GM12873 (cell line): ENCODE measurements at regions not wholly inside any gene's neighbourhood (a gene's known extent, or its start where the extent isn't known, plus 50 kb on each side); places are given as distances from the start of the nearest gene placed in this dataset.

Experiments
- CTCF ChIP-seq: IDR thresholded peaks from 2 replicates; pipeline ENCODE4 v1.5.1; 2012; ENCODE audit warnings: low read depth, mild to moderate bottlenecking, moderate library complexity, low read length, control low read depth; ENCODE audit not compliant: insufficient read depth; ENCODE audit errors: missing control alignments

- TF ChIP-seq CTCF = no peak
These were observed 862.1 kb upstream of the MIR17HG start for GRCh38 chr13:90485436-90485835.

- no peak for TF ChIP-seq CTCF
These were observed 854.6 kb upstream of the MIR17HG start for GRCh38 chr13:90492872-90493271.

- no peak for TF ChIP-seq CTCF
These were observed 853.8 kb upstream of the MIR17HG start for GRCh38 chr13:90493667-90494066.

GRCh38 chr13:90498096-90498495, 849.4 kb upstream of the MIR17HG start:
- no peak for TF ChIP-seq CTCF

GRCh38 chr13:90498816-90499215, 848.7 kb upstream of the MIR17HG start:
- TF ChIP-seq CTCF = no peak

GRCh38 chr13:90500569-90500968, 846.9 kb upstream of the MIR17HG start:
- TF ChIP-seq CTCF = no peak

GRCh38 chr13:90502153-90502552, 845.3 kb upstream of the MIR17HG start:
- no peak for TF ChIP-seq CTCF
